ENCODE measurements at regions not wholly inside any gene's neighbourhood (a gene's known extent, or its start where the extent isn't known, plus 50 kb on each side); places are given as distances from the start of the nearest gene placed in this dataset.

GRCh38 chr18:44280479-44280878 is 400.2 kb upstream of the SETBP1 start:
- H3K27ac ChIP-seq (replicated peaks): no peak overlapping the region
- DNase-seq (ENCODE audit: low read depth in 1 of 2, low spot score in 1 of 2): no peak
- no peak overlapping the region for H3K4me3 ChIP-seq (replicated peaks; ENCODE audit: insufficient read depth, low read length)
- TF ChIP-seq GABPA (IDR thresholded peaks at IDR 0.05; ENCODE audit: low read depth): no peak
- TF ChIP-seq SPI1 (IDR thresholded peaks at IDR 0.05; ENCODE audit: borderline replicate concordance, low read depth): no peak
- TF ChIP-seq CTCF (IDR thresholded peaks at IDR 0.05; ENCODE audit: insufficient read depth, low read length): no peak
- no peak for TF ChIP-seq POLR2AphosphoS5 (IDR thresholded peaks at IDR 0.05; ENCODE audit: low read depth)
- TF ChIP-seq REST (IDR thresholded peaks at IDR 0.05; ENCODE audit: insufficient replicate concordance, low read depth): no peak
- no peaks in the 10 kb centered on the region for H3K27me3 ChIP-seq (ENCODE audit: insufficient read depth, poor library complexity, severe bottlenecking)

- Histone ChIP-seq H3K27me3 (ENCODE audit: insufficient read depth, poor library complexity, severe bottlenecking) (no peaks in the 10 kb centered on the region), H3K27ac (replicated peaks) (no peak overlapping the region), H3K4me3 (replicated peaks; ENCODE audit: insufficient read depth, low read length) (no peak overlapping the region)
- TF ChIP-seq CTCF (IDR thresholded peaks at IDR 0.05; ENCODE audit: insufficient read depth, low read length) (no peak), REST (IDR thresholded peaks at IDR 0.05; ENCODE audit: insufficient replicate concordance, low read depth) (no peak), POLR2AphosphoS5 (IDR thresholded peaks at IDR 0.05; ENCODE audit: low read depth) (no peak), SPI1 (IDR thresholded peaks at IDR 0.05; ENCODE audit: borderline replicate concordance, low read depth) (no peak), GABPA (IDR thresholded peaks at IDR 0.05; ENCODE audit: low read depth) (no peak)
- no peak for DNase-seq (ENCODE audit: low read depth in 1 of 2, low spot score in 1 of 2)
Measured at GRCh38 chr18:44286049-44286448, 394.6 kb upstream of the SETBP1 start.

GRCh38 chr18:44290366-44290977 is 390.2 kb upstream of the SETBP1 start:
- DNase-seq (ENCODE audit: low read depth in 1 of 2, low spot score in 1 of 2): no peak
- TF ChIP-seq GABPA (IDR thresholded peaks at IDR 0.05; ENCODE audit: low read depth): no peak
- no peak for TF ChIP-seq CTCF (IDR thresholded peaks at IDR 0.05; ENCODE audit: insufficient read depth, low read length)
- no peak for TF ChIP-seq SPI1 (IDR thresholded peaks at IDR 0.05; ENCODE audit: borderline replicate concordance, low read depth)
- TF ChIP-seq REST (IDR thresholded peaks at IDR 0.05; ENCODE audit: insufficient replicate concordance, low read depth): no peak
- TF ChIP-seq POLR2AphosphoS5 (IDR thresholded peaks at IDR 0.05; ENCODE audit: low read depth): no peak
- H3K27me3 ChIP-seq (ENCODE audit: insufficient read depth, poor library complexity, severe bottlenecking): no peaks in the 10 kb centered on the region
- no peak overlapping the region for H3K4me3 ChIP-seq (replicated peaks; ENCODE audit: insufficient read depth, low read length)
- no peak overlapping the region for H3K27ac ChIP-seq (replicated peaks)

All from HL-60 (cell line).